Endothelial cell of umbilical vein (primary cell): ENCODE measurements at regions not wholly inside any gene's neighbourhood (a gene's known extent, or its start where the extent isn't known, plus 50 kb on each side); places are given as distances from the start of the nearest gene placed in this dataset.

Experiments used
- BruUV-seq: library from RNA; stranded (reverse); fragments of 400-500 nt; replicated peaks from 2 replicates; lab custom pipeline; 2021; lab: Mats Ljungman, UMichigan
- CTCF ChIA-PET: fragments of 300-600, 350-600 bp; sonication (Branson Sonifier 250); formaldehyde crosslinking; loops from one replicate; lab custom pipeline; 2021; ENCODE audit warnings: antibody characterized with exemption, inconsistent platforms; lab: Charles Lee
- POLR2A ChIA-PET: fragments of 300-600, 350-600 bp; sonication (Branson Sonifier 250); formaldehyde crosslinking; loops from one replicate; lab custom pipeline; 2021; ENCODE audit warnings: antibody characterized with exemption, inconsistent platforms; lab: Charles Lee
- DNase-seq: peaks from one replicate; pipeline ENCODE4 v3.0.0-alpha.2; 2011; ENCODE audit warnings: low read depth, low spot score
- FAIRE-seq: peaks from 2 replicates; lab custom pipeline; 2011; peaks lifted over from hg19 to GRCh38; lab: Jason Lieb, UNC
- H2AFZ ChIP-seq: 2 replicates; pipeline ENCODE4 v1.6.0; 2012; ENCODE audit warnings: low read depth, low read length, control low read depth, inconsistent platforms
- H3K27ac ChIP-seq: 2 replicates; pipeline ENCODE4 v1.5.1; 2011; ENCODE audit warnings: low read depth, mild to moderate bottlenecking, control low read depth, low read length, moderate library complexity; ENCODE audit not compliant: insufficient read depth
- H3K27me3 ChIP-seq, 2 experiments: 2 replicates each; pipeline versions ENCODE4 v1.6.0 to v1.6.1; 2011; ENCODE audit warnings: low read length in 2 of 2, mixed read lengths in 1 of 2; ENCODE audit not compliant: control insufficient read depth in 2 of 2, insufficient read depth in 2 of 2
- H3K36me3 ChIP-seq, 2 experiments: 2 replicates in 1 of 2; 3 replicates in 1 of 2; pipeline ENCODE4 v1.5.1; 2011; ENCODE audit warnings: low read length in 2 of 2, mild to moderate bottlenecking in 1 of 2, moderate library complexity in 1 of 2; ENCODE audit not compliant: control insufficient read depth in 2 of 2, insufficient read depth in 2 of 2; ENCODE audit errors: extremely low read depth in 1 of 2
- H3K4me1 ChIP-seq: 3 replicates; pipeline ENCODE4 v1.5.1; 2011; ENCODE audit warnings: mild to moderate bottlenecking, low read length; ENCODE audit not compliant: control insufficient read depth, insufficient read depth; ENCODE audit errors: extremely low read depth
- H3K4me2 ChIP-seq: 2 replicates; pipeline ENCODE4 v1.6.1; 2011; ENCODE audit warnings: low read length, control low read depth, mixed read lengths; ENCODE audit not compliant: insufficient read depth
- H3K4me3 ChIP-seq, 3 experiments: fragments of 200-600 bp in 1 of 3; sonication (generic), shearing (Covaris generic) in 1 of 3; replicated peaks in 1 of 3; 2 replicates each; pipeline ENCODE4 v1.5.1; 2011 to 2016; ENCODE audit warnings: control low read depth in 3 of 3, low read length in 3 of 3, mild to moderate bottlenecking in 2 of 3, inconsistent platforms in 1 of 3, low read depth in 1 of 3, moderate library complexity in 1 of 3; ENCODE audit not compliant: insufficient read depth in 1 of 3
- H3K79me2 ChIP-seq: 2 replicates; pipeline ENCODE4 v1.6.0; 2012; ENCODE audit warnings: low read length, inconsistent platforms; ENCODE audit not compliant: control insufficient read depth, insufficient read depth
- H3K9ac ChIP-seq: replicated peaks from 2 replicates; pipeline ENCODE3; 2011; ENCODE audit warnings: low read length, control low read depth; ENCODE audit not compliant: insufficient read depth; ENCODE audit errors: extremely low read depth
- H3K9me1 ChIP-seq: replicated peaks from 3 replicates; pipeline ENCODE4 v1.6.0; 2011; ENCODE audit warnings: mild to moderate bottlenecking, low read length; ENCODE audit not compliant: control insufficient read depth, insufficient read depth; ENCODE audit errors: extremely low read depth
- H3K9me3 ChIP-seq: replicated peaks from 2 replicates; pipeline ENCODE4 v1.5.1; 2012; ENCODE audit warnings: low read length, inconsistent platforms; ENCODE audit not compliant: control insufficient read depth, insufficient read depth
- H4K20me1 ChIP-seq: replicated peaks from 2 replicates; pipeline ENCODE3; 2011; ENCODE audit warnings: mild to moderate bottlenecking, low read length; ENCODE audit not compliant: control insufficient read depth, insufficient read depth; ENCODE audit errors: extremely low read depth
- EZH2 ChIP-seq: IDR thresholded peaks from 2 replicates; pipeline ENCODE4 v1.6.1; 2012; ENCODE audit warnings: borderline replicate concordance, low read depth, mild to moderate bottlenecking, moderate library complexity, low read length, inconsistent platforms; ENCODE audit not compliant: severe bottlenecking
- GATA2 ChIP-seq: IDR thresholded peaks from 2 replicates; pipeline ENCODE4 v1.7.0; 2011; ENCODE audit warnings: low read depth, mild to moderate bottlenecking, moderate library complexity, mixed read lengths, low read length; ENCODE audit not compliant: insufficient read length, insufficient read depth
- JUN ChIP-seq: IDR thresholded peaks from 2 replicates; pipeline ENCODE4 v1.6.1; 2011; ENCODE audit warnings: borderline replicate concordance, low read depth; ENCODE audit not compliant: insufficient read length, insufficient read depth
- POLR2A ChIP-seq: IDR thresholded peaks from 2 replicates; pipeline ENCODE4 v1.6.1; 2012; ENCODE audit warnings: low read depth, mild to moderate bottlenecking, control low read depth, low read length
- dilution Hi-C: fragments of 300-500 bp; cut with MboI; formaldehyde crosslinking; loops from one replicate; pipeline ENCODE4 v1.15.0; 2019; ENCODE audit warnings: low sequenced_read_pairs; ENCODE audit not compliant: extremely low pct_ligation_motif_present
- intact Hi-C: fragments of 100-400 bp; cut with micrococcal nuclease; formaldehyde crosslinking; loops from one replicate; pipeline ENCODE4 v1.10.0; 2022
- TF ChIP-seq, protein P1 (sequence below): IDR thresholded peaks from 2 replicates; pipeline ENCODE4 v1.6.1; 2011; ENCODE audit not compliant: insufficient read depth, insufficient read length
- TF ChIP-seq, protein P2 (sequence below), 2 donors: IDR thresholded peaks; 1 replicate in 1 of 2; 2 replicates in 1 of 2; pipeline ENCODE4 v1.5.1; 2011; ENCODE audit warnings: low read length in 2 of 2, mild to moderate bottlenecking in 2 of 2, moderate library complexity in 2 of 2, control low read depth in 1 of 2, inconsistent platforms in 1 of 2, low read depth in 1 of 2; ENCODE audit not compliant: insufficient read depth in 1 of 2; ENCODE audit errors: extremely low read depth in 1 of 2

DNA sequence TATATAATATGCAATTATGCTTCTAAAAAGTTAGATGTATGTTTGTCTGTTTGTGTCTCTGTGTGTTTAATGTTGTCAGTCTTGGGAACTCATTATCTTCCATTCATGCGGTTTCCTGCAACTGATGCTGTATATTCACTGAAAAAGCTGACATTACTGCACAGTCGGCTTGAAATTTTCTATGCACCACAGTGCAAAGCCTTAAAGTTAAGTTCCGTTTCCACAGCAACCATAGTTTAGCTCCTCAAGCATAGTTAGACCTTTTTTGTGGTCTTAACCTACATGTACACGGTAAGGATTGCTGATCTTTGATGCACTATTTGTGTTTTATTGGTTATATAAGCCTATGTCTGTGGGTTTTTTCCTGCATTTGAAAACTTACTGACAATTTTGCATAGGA is 309.4 kb downstream of the KCNC2 start:
- no peak for FAIRE-seq
- no peaks in the 10 kb centered on the region for H3K4me1 ChIP-seq
- POLR2A ChIA-PET: no interaction called here
- no peak overlapping the region for H3K9ac ChIP-seq
- peaks cover 0 to 3% of the 10 kb centered on the region in 2 experiments for H3K27me3 ChIP-seq
- no peaks in the 10 kb centered on the region for H3K36me3 ChIP-seq
- H3K27ac ChIP-seq: no peak overlapping the region
- dilution Hi-C loops: no loop called here
- no peak for DNase-seq
- CTCF ChIA-PET: no interaction called here
- H3K9me3 ChIP-seq: no peaks in the 10 kb centered on the region
- no peak overlapping the region for H3K4me3 ChIP-seq
- TF ChIP-seq GATA2 (no peak), EZH2 (no peak), POLR2A (no peak), JUN (no peak)
- TF ChIP-seq, protein P1, sequence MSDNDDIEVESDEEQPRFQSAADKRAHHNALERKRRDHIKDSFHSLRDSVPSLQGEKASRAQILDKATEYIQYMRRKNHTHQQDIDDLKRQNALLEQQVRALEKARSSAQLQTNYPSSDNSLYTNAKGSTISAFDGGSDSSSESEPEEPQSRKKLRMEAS: no peak
- TF ChIP-seq, protein P2, sequence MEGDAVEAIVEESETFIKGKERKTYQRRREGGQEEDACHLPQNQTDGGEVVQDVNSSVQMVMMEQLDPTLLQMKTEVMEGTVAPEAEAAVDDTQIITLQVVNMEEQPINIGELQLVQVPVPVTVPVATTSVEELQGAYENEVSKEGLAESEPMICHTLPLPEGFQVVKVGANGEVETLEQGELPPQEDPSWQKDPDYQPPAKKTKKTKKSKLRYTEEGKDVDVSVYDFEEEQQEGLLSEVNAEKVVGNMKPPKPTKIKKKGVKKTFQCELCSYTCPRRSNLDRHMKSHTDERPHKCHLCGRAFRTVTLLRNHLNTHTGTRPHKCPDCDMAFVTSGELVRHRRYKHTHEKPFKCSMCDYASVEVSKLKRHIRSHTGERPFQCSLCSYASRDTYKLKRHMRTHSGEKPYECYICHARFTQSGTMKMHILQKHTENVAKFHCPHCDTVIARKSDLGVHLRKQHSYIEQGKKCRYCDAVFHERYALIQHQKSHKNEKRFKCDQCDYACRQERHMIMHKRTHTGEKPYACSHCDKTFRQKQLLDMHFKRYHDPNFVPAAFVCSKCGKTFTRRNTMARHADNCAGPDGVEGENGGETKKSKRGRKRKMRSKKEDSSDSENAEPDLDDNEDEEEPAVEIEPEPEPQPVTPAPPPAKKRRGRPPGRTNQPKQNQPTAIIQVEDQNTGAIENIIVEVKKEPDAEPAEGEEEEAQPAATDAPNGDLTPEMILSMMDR (IDR thresholded peaks at IDR 0.05; ENCODE audit: extremely low read depth in 1 of 2, insufficient read depth in 1 of 2, low read depth in 1 of 2, low read length in 2 of 2): no peak
- H2AFZ ChIP-seq: no peak overlapping the region
- BruUV-seq: no TSS peak
- no peaks in the 10 kb centered on the region for H4K20me1 ChIP-seq
- H3K4me2 ChIP-seq: no peak overlapping the region
- no peaks in the 10 kb centered on the region for H3K9me1 ChIP-seq
- H3K79me2 ChIP-seq: no peaks in the 10 kb centered on the region
- intact Hi-C loops: no loop called here

DNA sequence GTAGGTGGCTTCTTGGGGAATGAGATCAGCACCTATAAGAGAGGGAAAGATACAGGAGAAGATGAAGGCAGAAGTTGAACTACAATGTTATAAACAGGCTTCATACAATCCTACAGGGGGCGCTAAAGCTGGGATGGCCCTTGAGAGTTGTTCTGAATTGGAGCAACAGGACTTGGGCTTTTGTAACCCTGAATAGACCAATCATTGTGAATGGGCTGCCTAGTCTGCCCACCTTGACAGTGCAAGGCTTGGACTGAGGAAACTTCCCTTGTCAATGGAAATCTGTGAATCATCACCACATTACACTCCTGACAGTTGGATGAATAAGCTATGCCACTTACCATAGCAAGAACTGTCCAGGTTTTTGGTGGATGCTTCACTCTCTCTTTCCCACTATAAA is 306.1 kb downstream of the KCNC2 start:
- CTCF ChIA-PET: interaction anchor here (0.6 to 3.5 kb wide), 2 partner anchors 9 to 12 kb away, joined by 3 to 13 read pairs; no protein-coding TSS in a partner anchor
- dilution Hi-C loops: no loop called here

More for the DNA sequence above, 306.1 kb downstream of the KCNC2 start:
- Histone ChIP-seq H3K4me1 (no peaks in the 10 kb centered on the region), H3K9ac (no peak overlapping the region), H2AFZ (no peak overlapping the region), H3K36me3 (no peaks in the 10 kb centered on the region), H3K9me1 (no peaks in the 10 kb centered on the region), H3K4me3 (no peak overlapping the region), H3K79me2 (no peaks in the 10 kb centered on the region), H3K4me2 (no peak overlapping the region), H3K9me3 (no peaks in the 10 kb centered on the region), H3K27me3 (peaks cover 0 to 5% of the 10 kb centered on the region in 2 experiments), H4K20me1 (no peaks in the 10 kb centered on the region), H3K27ac (no peak overlapping the region)
- no TSS peak for BruUV-seq
- intact Hi-C loops: no loop called here
- TF ChIP-seq EZH2: no peak
- TF ChIP-seq, protein P2 (IDR thresholded peaks at IDR 0.05; ENCODE audit: extremely low read depth in 1 of 2, insufficient read depth in 1 of 2, low read depth in 1 of 2, low read length in 2 of 2): peak in 1 of 2 donors; percentile 20
- FAIRE-seq: no peak
- no peak for DNase-seq
- POLR2A ChIA-PET: no interaction called here
